ENCODE measurements at regions not wholly inside any gene's neighbourhood (a gene's known extent, or its start where the extent isn't known, plus 50 kb on each side); places are given as distances from the start of the nearest gene placed in this dataset.

DNA sequence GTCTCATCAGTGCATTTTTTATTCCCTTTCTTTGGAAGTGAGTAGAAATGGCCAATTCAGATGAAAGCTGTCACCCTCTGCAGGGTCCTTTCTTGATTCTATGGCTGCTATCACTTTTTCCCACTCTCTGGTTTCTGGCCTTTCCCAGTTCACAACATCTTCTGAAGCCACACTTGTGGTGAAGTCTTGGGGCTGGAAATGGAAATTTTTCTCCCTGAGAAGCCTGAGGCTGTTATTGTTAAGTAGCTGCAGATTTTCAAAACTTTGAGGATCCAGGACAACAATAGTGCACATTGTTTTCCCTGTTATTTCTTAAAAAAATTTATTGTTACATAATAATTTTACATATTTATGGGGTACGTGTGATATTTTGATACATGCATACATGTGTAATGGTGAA lies 250.3 kb upstream of the RASGRP1 start:
- no peak overlapping the region for H3K4me3 ChIP-seq (ENCODE audit: low read length)

GRCh38 chr15:38817427-38818156 lies 253.0 kb upstream of the RASGRP1 start:
- H3K4me2 ChIP-seq (ENCODE audit: low read depth, low read length, poor library complexity, severe bottlenecking): no peak overlapping the region

More for the DNA sequence above, 250.3 kb upstream of the RASGRP1 start:
- H3K9me2 ChIP-seq (replicated peaks; ENCODE audit: insufficient read depth, low read length): no peaks in the 10 kb centered on the region
- no peak overlapping the region for H3K4me2 ChIP-seq (ENCODE audit: low read depth, low read length, poor library complexity, severe bottlenecking)
- H3K9me3 ChIP-seq (ENCODE audit: low read length): no peaks in the 10 kb centered on the region
- DNase-seq: no peak
- no peaks in the 10 kb centered on the region for H4K20me1 ChIP-seq (ENCODE audit: insufficient read depth, low read depth, low read length)
- no peak overlapping the region for H3K9ac ChIP-seq (ENCODE audit: low read length)
- no peak overlapping the region for H3K27ac ChIP-seq (ENCODE audit: low read length)
- no peaks in the 10 kb centered on the region for H3K36me3 ChIP-seq (ENCODE audit: insufficient read depth, low read length)
- no peaks in the 10 kb centered on the region for H3K79me2 ChIP-seq (ENCODE audit: low read length)
- H3K4me1 ChIP-seq (ENCODE audit: low read length): no peaks in the 10 kb centered on the region
- H2AFZ ChIP-seq (ENCODE audit: low read length): no peak overlapping the region
- H3K27me3 ChIP-seq (ENCODE audit: low read length): no peaks in the 10 kb centered on the region

DNA sequence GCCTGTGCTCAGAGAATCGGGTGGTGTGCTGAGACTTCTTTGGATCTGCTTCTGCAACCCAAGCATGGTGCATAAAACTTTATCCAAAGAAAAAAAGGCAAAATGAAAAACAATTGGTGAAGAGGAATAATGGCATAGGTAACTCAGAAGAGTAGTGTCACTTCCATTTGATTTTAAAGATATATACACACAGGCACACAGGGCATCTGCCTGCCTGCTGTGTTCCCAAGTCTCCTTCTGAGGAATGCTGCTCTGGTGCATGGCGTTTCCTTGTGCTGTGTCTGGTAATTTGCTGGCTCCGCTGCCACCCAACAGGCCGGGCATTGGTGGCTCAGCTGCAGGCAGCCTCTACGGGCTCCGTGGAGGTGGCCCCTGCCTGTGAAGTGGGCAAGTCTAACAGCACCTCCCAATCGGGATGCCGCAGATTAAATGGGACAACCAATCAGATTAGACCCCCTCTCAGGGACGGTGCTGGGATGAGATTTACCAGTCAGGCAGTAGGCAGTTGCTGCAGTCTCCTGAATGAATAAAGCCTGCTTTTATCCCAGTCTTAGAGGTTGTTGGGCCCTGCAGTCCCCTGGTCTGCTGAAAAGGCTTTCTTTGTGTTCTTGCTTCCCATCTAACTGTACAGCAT lies 253.7 kb upstream of the RASGRP1 start:
- no peak overlapping the region for H3K4me2 ChIP-seq (ENCODE audit: low read depth, low read length, poor library complexity, severe bottlenecking)
- H3K36me3 ChIP-seq (ENCODE audit: insufficient read depth, low read length): no peaks in the 10 kb centered on the region
- no peak for DNase-seq
- H3K4me1 ChIP-seq (ENCODE audit: low read length): no peaks in the 10 kb centered on the region
- no peak overlapping the region for H3K4me3 ChIP-seq (ENCODE audit: low read length)
- H3K79me2 ChIP-seq (ENCODE audit: low read length): no peaks in the 10 kb centered on the region
- no peaks in the 10 kb centered on the region for H3K27me3 ChIP-seq (ENCODE audit: low read length)
- no peaks in the 10 kb centered on the region for H3K9me3 ChIP-seq (ENCODE audit: low read length)
- H3K27ac ChIP-seq (ENCODE audit: low read length): no peak overlapping the region
- no peak overlapping the region for H3K9ac ChIP-seq (ENCODE audit: low read length)
- no peak overlapping the region for H2AFZ ChIP-seq (ENCODE audit: low read length)
- H3K9me2 ChIP-seq (replicated peaks; ENCODE audit: insufficient read depth, low read length): no peaks in the 10 kb centered on the region
- H4K20me1 ChIP-seq (ENCODE audit: insufficient read depth, low read depth, low read length): no peaks in the 10 kb centered on the region

More at GRCh38 chr15:38817427-38818156, 253.0 kb upstream of the RASGRP1 start:
- Histone ChIP-seq H3K9me2 (replicated peaks; ENCODE audit: insufficient read depth, low read length) (no peaks in the 10 kb centered on the region), H2AFZ (ENCODE audit: low read length) (no peak overlapping the region), H3K27me3 (ENCODE audit: low read length) (no peaks in the 10 kb centered on the region), H3K4me1 (ENCODE audit: low read length) (no peaks in the 10 kb centered on the region), H3K4me3 (ENCODE audit: low read length) (no peak overlapping the region), H3K9me3 (ENCODE audit: low read length) (no peaks in the 10 kb centered on the region), H3K27ac (ENCODE audit: low read length) (no peak overlapping the region), H3K9ac (ENCODE audit: low read length) (no peak overlapping the region), H3K79me2 (ENCODE audit: low read length) (no peaks in the 10 kb centered on the region), H4K20me1 (ENCODE audit: insufficient read depth, low read depth, low read length) (no peaks in the 10 kb centered on the region), H3K36me3 (ENCODE audit: insufficient read depth, low read length) (no peaks in the 10 kb centered on the region)
- DNase-seq: peak; percentile 85

GRCh38 chr15:38819387-38819950 lies 254.9 kb upstream of the RASGRP1 start:
- Histone ChIP-seq H3K9me3 (ENCODE audit: low read length) (no peaks in the 10 kb centered on the region), H3K4me1 (ENCODE audit: low read length) (no peaks in the 10 kb centered on the region), H3K9me2 (replicated peaks; ENCODE audit: insufficient read depth, low read length) (no peaks in the 10 kb centered on the region), H3K79me2 (ENCODE audit: low read length) (no peaks in the 10 kb centered on the region), H3K4me2 (ENCODE audit: low read depth, low read length, poor library complexity, severe bottlenecking) (no peak overlapping the region), H4K20me1 (ENCODE audit: insufficient read depth, low read depth, low read length) (no peaks in the 10 kb centered on the region), H3K9ac (ENCODE audit: low read length) (no peak overlapping the region), H3K4me3 (ENCODE audit: low read length) (no peak overlapping the region), H2AFZ (ENCODE audit: low read length) (no peak overlapping the region), H3K27me3 (ENCODE audit: low read length) (no peaks in the 10 kb centered on the region), H3K36me3 (ENCODE audit: insufficient read depth, low read length) (no peaks in the 10 kb centered on the region), H3K27ac (ENCODE audit: low read length) (no peak overlapping the region)
- DNase-seq: no peak

DNA sequence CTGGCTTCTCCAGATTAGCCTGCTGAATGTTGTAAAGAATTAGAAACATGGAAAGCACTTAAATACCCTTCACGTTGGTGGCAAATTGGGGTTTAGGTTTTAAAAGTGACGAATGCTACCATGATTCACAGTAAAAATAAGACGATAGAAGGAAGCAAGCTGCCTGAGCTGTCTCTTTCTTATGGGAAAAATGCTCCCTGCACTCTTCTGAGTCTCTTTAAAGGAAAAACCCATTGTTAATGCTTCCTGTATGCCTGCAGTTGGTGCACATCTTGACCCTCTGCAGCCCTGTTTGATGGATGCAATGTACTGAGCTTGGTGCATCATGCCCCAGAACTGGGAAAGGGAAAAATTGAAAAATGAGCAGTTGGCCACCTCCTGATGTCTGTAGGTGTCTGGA lies 258.6 kb upstream of the RASGRP1 start:
- Histone ChIP-seq H3K36me3 (ENCODE audit: insufficient read depth, low read length) (no peaks in the 10 kb centered on the region), H3K9ac (ENCODE audit: low read length) (no peak overlapping the region), H3K27me3 (ENCODE audit: low read length) (no peaks in the 10 kb centered on the region), H3K4me3 (ENCODE audit: low read length) (no peak overlapping the region), H3K9me3 (ENCODE audit: low read length) (no peaks in the 10 kb centered on the region), H3K4me2 (ENCODE audit: low read depth, low read length, poor library complexity, severe bottlenecking) (no peak overlapping the region), H3K4me1 (ENCODE audit: low read length) (no peaks in the 10 kb centered on the region), H3K9me2 (replicated peaks; ENCODE audit: insufficient read depth, low read length) (no peaks in the 10 kb centered on the region), H3K27ac (ENCODE audit: low read length) (no peak overlapping the region), H3K79me2 (ENCODE audit: low read length) (no peaks in the 10 kb centered on the region), H2AFZ (ENCODE audit: low read length) (no peak overlapping the region), H4K20me1 (ENCODE audit: insufficient read depth, low read depth, low read length) (no peaks in the 10 kb centered on the region)
- no peak for DNase-seq

- H3K36me3 ChIP-seq (ENCODE audit: insufficient read depth, low read length): no peaks in the 10 kb centered on the region
- no peaks in the 10 kb centered on the region for H3K27me3 ChIP-seq (ENCODE audit: low read length)
- H4K20me1 ChIP-seq (ENCODE audit: insufficient read depth, low read depth, low read length): no peaks in the 10 kb centered on the region
- H3K27ac ChIP-seq (ENCODE audit: low read length): no peak overlapping the region
- H2AFZ ChIP-seq (ENCODE audit: low read length): no peak overlapping the region
- no peak overlapping the region for H3K9ac ChIP-seq (ENCODE audit: low read length)
- no peak overlapping the region for H3K4me2 ChIP-seq (ENCODE audit: low read depth, low read length, poor library complexity, severe bottlenecking)
- no peak for DNase-seq
- H3K4me1 ChIP-seq (ENCODE audit: low read length): no peaks in the 10 kb centered on the region
- H3K9me2 ChIP-seq (replicated peaks; ENCODE audit: insufficient read depth, low read length): no peaks in the 10 kb centered on the region
- no peaks in the 10 kb centered on the region for H3K79me2 ChIP-seq (ENCODE audit: low read length)
- H3K4me3 ChIP-seq (ENCODE audit: low read length): no peak overlapping the region
- H3K9me3 ChIP-seq (ENCODE audit: low read length): no peaks in the 10 kb centered on the region
Measured at GRCh38 chr15:38824719-38825118, 260.1 kb upstream of the RASGRP1 start.

DNA sequence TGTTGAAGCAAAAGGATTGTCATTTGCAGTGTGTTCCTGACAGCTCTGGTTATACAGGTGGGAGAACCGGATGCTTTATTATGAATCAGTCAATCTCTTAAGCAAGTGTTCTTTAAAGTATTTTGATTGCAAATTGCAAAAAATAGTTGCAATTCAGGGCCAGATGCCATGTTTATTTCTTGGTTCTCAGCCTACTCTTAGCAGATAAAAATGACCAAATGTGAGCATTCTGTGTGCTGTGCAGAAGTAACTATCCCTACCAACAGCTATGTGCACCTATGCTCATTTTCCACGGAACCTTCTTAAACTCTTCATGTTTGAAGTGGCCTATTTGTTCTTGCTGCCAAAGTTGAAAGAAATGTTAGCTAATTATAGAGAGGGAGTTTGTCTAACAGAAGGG lies 262.3 kb upstream of the RASGRP1 start:
- no peak overlapping the region for H3K4me2 ChIP-seq (ENCODE audit: low read depth, low read length, poor library complexity, severe bottlenecking)
- DNase-seq: peak; percentile 11
- no peaks in the 10 kb centered on the region for H3K9me2 ChIP-seq (replicated peaks; ENCODE audit: insufficient read depth, low read length)
- H4K20me1 ChIP-seq (ENCODE audit: insufficient read depth, low read depth, low read length): no peaks in the 10 kb centered on the region
- H3K9ac ChIP-seq (ENCODE audit: low read length): no peak overlapping the region
- H3K79me2 ChIP-seq (ENCODE audit: low read length): no peaks in the 10 kb centered on the region
- H3K27ac ChIP-seq (ENCODE audit: low read length): no peak overlapping the region
- no peak overlapping the region for H2AFZ ChIP-seq (ENCODE audit: low read length)
- H3K9me3 ChIP-seq (ENCODE audit: low read length): no peaks in the 10 kb centered on the region
- H3K27me3 ChIP-seq (ENCODE audit: low read length): no peaks in the 10 kb centered on the region
- H3K4me3 ChIP-seq (ENCODE audit: low read length): no peak overlapping the region
- no peaks in the 10 kb centered on the region for H3K36me3 ChIP-seq (ENCODE audit: insufficient read depth, low read length)
- no peaks in the 10 kb centered on the region for H3K4me1 ChIP-seq (ENCODE audit: low read length)

DNA sequence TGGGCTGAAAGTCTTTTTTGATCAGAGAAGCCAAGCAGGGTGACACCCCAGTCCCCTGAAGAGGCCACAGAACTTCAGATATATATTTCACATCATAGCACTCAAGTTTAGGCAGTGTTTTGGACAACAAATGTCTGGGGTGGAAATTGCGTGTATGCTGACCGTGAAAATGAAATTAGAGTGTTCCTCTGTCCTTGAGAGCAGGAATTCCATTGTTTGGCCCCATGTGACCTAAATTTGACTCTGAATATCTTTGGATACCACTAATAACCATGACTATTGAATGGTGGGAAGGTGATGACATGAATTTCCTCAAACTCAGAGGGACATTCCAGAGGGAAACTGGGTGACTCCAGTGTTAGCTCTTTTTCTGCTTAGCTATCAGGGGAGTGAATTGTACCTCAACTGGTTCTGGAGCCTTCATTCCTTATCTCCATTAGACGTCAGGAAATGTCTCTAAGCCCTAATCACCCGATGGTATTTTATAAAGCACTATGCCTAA lies 263.5 kb upstream of the RASGRP1 start:
- Histone ChIP-seq H4K20me1 (ENCODE audit: insufficient read depth, low read depth, low read length) (no peaks in the 10 kb centered on the region), H3K4me3 (ENCODE audit: low read length) (no peak overlapping the region), H3K36me3 (ENCODE audit: insufficient read depth, low read length) (no peaks in the 10 kb centered on the region), H3K9me3 (ENCODE audit: low read length) (no peaks in the 10 kb centered on the region), H3K9me2 (replicated peaks; ENCODE audit: insufficient read depth, low read length) (no peaks in the 10 kb centered on the region), H3K4me2 (ENCODE audit: low read depth, low read length, poor library complexity, severe bottlenecking) (no peak overlapping the region), H3K27me3 (ENCODE audit: low read length) (no peaks in the 10 kb centered on the region), H2AFZ (ENCODE audit: low read length) (no peak overlapping the region), H3K79me2 (ENCODE audit: low read length) (no peaks in the 10 kb centered on the region), H3K9ac (ENCODE audit: low read length) (no peak overlapping the region), H3K4me1 (ENCODE audit: low read length) (no peaks in the 10 kb centered on the region), H3K27ac (ENCODE audit: low read length) (no peak overlapping the region)
- peak; percentile 23 for DNase-seq

Measured in Karpas-422 (cell line).